ENCODE measurements at regions not wholly inside any gene's neighbourhood (a gene's known extent, or its start where the extent isn't known, plus 50 kb on each side); places are given as distances from the start of the nearest gene placed in this dataset.

DNA sequence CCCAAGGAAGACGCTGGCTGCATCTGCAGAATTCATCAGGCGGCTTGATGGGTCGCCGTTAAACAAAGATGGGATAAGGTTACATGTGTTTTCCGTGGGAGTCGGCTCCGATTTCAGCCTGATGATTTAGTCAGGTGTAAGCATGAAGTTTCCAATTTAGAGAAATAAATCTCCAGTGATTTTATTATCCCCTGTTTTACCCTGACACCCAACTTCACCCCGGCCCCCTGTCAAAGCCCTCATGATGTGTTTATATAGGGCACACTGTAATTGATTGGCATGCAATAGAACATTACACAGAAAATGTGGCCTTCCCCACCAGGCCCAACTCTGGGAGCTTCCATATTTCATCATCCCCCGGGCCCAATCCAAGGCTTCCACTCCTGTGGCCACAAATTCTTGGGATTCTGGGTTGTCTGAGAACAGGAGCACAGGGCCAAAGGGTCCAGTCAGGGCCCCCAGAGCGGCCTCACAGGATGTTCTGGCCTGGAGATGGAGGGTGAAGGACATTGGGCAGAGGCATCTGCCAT, 72.5 kb downstream of the FOXD2 start:
- TF ChIP-seq, protein P1, sequence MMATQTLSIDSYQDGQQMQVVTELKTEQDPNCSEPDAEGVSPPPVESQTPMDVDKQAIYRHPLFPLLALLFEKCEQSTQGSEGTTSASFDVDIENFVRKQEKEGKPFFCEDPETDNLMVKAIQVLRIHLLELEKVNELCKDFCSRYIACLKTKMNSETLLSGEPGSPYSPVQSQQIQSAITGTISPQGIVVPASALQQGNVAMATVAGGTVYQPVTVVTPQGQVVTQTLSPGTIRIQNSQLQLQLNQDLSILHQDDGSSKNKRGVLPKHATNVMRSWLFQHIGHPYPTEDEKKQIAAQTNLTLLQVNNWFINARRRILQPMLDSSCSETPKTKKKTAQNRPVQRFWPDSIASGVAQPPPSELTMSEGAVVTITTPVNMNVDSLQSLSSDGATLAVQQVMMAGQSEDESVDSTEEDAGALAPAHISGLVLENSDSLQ (IDR thresholded peaks at IDR 0.05) = peak; percentile 97
- no peak for TF ChIP-seq FOXA1 (IDR thresholded peaks at IDR 0.05)

All from HEK293T (cell line).